Ovary (tissue), 3 donors: ENCODE measurements at regions not wholly inside any gene's neighbourhood (a gene's known extent, or its start where the extent isn't known, plus 50 kb on each side); places are given as distances from the start of the nearest gene placed in this dataset.

Experiments
- CTCF ChIP-seq, 3 donors: fragments of 450-650 bp in 2 of 3; fragments of 200-600 bp in 1 of 3; IDR thresholded peaks; one replicate each; pipeline versions ENCODE4 v1.5.1 to v1.8.0; 2016 to 2022; ENCODE audit warnings: antibody characterized with exemption in 3 of 3, mild to moderate bottlenecking in 1 of 3
- EP300 ChIP-seq: sonication (generic); formaldehyde crosslinking; IDR thresholded peaks from one replicate; pipeline ENCODE4 v1.6.1; 2017; ENCODE audit warnings: antibody characterized with exemption
- donor health status: DM: no; HTN: no; CAD: no.

- TF ChIP-seq CTCF (IDR thresholded peaks at IDR 0.05) (no peak), EP300 (no peak)
Observed at GRCh38 chr16:74111456-74111982, 185.1 kb upstream of the PSMD7 start.
